ENCODE measurements at regions not wholly inside any gene's neighbourhood (a gene's known extent, or its start where the extent isn't known, plus 50 kb on each side); places are given as distances from the start of the nearest gene placed in this dataset.
A peak's percentile ranks its signal among the peaks of the same experiment; 100 is the strongest.

- Histone ChIP-seq H3K36me3 (no peaks in the 10 kb centered on the region), H3K4me1 (ENCODE audit: low read depth) (no peaks in the 10 kb centered on the region), H3K27ac (no peak overlapping the region), H3K27me3 (no peaks in the 10 kb centered on the region), H3K4me3 (no peak overlapping the region), H3K9me3 (ENCODE audit: low read depth) (no peaks in the 10 kb centered on the region)
- TF ChIP-seq CTCF (IDR thresholded peaks at IDR 0.05; ENCODE audit: low read depth, low read length) = no peak
- DNase-seq (ENCODE audit: low read depth in 1 of 2, low spot score in 1 of 2) = peak in 1 of 2 donors; percentile 86
Observed at GRCh38 chr20:17796091-17796563, 96.4 kb downstream of the BANF2 start.

- no peak for TF ChIP-seq CTCF (IDR thresholded peaks at IDR 0.05; ENCODE audit: low read depth, low read length)
- Histone ChIP-seq H3K4me3 (no peak overlapping the region), H3K4me1 (ENCODE audit: low read depth) (no peaks in the 10 kb centered on the region), H3K36me3 (no peaks in the 10 kb centered on the region), H3K27ac (no peak overlapping the region), H3K9me3 (ENCODE audit: low read depth) (no peaks in the 10 kb centered on the region), H3K27me3 (no peaks in the 10 kb centered on the region)
- peak in 1 of 2 donors; percentile 38 for DNase-seq (ENCODE audit: low read depth in 1 of 2, low spot score in 1 of 2)
Observed at GRCh38 chr20:17795501-17796071, 95.8 kb downstream of the BANF2 start.

GRCh38 chr20:17795003-17795402 is 95.2 kb downstream of the BANF2 start:
- TF ChIP-seq CTCF (IDR thresholded peaks at IDR 0.05; ENCODE audit: low read depth, low read length) = no peak
- DNase-seq (ENCODE audit: low read depth in 1 of 2, low spot score in 1 of 2) = no peak
- H3K4me1 ChIP-seq (ENCODE audit: low read depth) = no peaks in the 10 kb centered on the region
- no peaks in the 10 kb centered on the region for H3K27me3 ChIP-seq
- no peaks in the 10 kb centered on the region for H3K36me3 ChIP-seq
- H3K27ac ChIP-seq = no peak overlapping the region
- no peak overlapping the region for H3K4me3 ChIP-seq
- H3K9me3 ChIP-seq (ENCODE audit: low read depth) = no peaks in the 10 kb centered on the region

- no peaks in the 10 kb centered on the region for H3K36me3 ChIP-seq
- no peaks in the 10 kb centered on the region for H3K27me3 ChIP-seq
- TF ChIP-seq CTCF (IDR thresholded peaks at IDR 0.05; ENCODE audit: low read depth, low read length) = no peak
- H3K4me1 ChIP-seq (ENCODE audit: low read depth) = no peaks in the 10 kb centered on the region
- H3K27ac ChIP-seq = no peak overlapping the region
- DNase-seq (ENCODE audit: low read depth in 1 of 2, low spot score in 1 of 2) = no peak
- no peak overlapping the region for H3K4me3 ChIP-seq
- no peaks in the 10 kb centered on the region for H3K9me3 ChIP-seq (ENCODE audit: low read depth)
Observed at GRCh38 chr20:17794400-17794799, 94.6 kb downstream of the BANF2 start.

- H3K9me3 ChIP-seq (ENCODE audit: low read depth) = no peaks in the 10 kb centered on the region
- no peak for TF ChIP-seq CTCF (IDR thresholded peaks at IDR 0.05; ENCODE audit: low read depth, low read length)
Observed at GRCh38 chr20:17793986-17794385, 94.2 kb downstream of the BANF2 start.

More at GRCh38 chr20:17793986-17794385, 94.2 kb downstream of the BANF2 start:
- H3K27ac ChIP-seq = no peak overlapping the region
- no peak for DNase-seq (ENCODE audit: low read depth in 1 of 2, low spot score in 1 of 2)
- no peaks in the 10 kb centered on the region for H3K27me3 ChIP-seq
- no peaks in the 10 kb centered on the region for H3K36me3 ChIP-seq
- no peak overlapping the region for H3K4me3 ChIP-seq
- no peaks in the 10 kb centered on the region for H3K4me1 ChIP-seq (ENCODE audit: low read depth)

All from cardiac muscle cell (in vitro differentiated cells and primary cell).